ENCODE measurements at regions not wholly inside any gene's neighbourhood (a gene's known extent, or its start where the extent isn't known, plus 50 kb on each side); places are given as distances from the start of the nearest gene placed in this dataset.
"Not testable (repeated sequence)": the region's sequence is repeated elsewhere in the genome, so short reads cannot be mapped to it uniquely, and the experiment has no call there.

- no peak for TF ChIP-seq CTBP1 (IDR thresholded peaks at IDR 0.05; ENCODE audit: borderline replicate concordance)
- TF ChIP-seq L3MBTL2 (conservative IDR thresholded peaks at IDR 0.05), result no peak
- TF ChIP-seq ZNF384 (IDR thresholded peaks at IDR 0.05), result no peak
- no peak for TF ChIP-seq BHLHE40 (IDR thresholded peaks at IDR 0.05; ENCODE audit: borderline replicate concordance)
- TF ChIP-seq SP1 (IDR thresholded peaks at IDR 0.05), result no peak
- TF ChIP-seq ELF4 (IDR thresholded peaks at IDR 0.05), result no peak
- TF ChIP-seq FOXM1 (IDR thresholded peaks at IDR 0.05; ENCODE audit: borderline replicate concordance), result no peak
- TF ChIP-seq ARNT (IDR thresholded peaks at IDR 0.05), result no peak
- no peak for TF ChIP-seq TARDBP (IDR thresholded peaks at IDR 0.05)
- no peak for TF ChIP-seq FOXK2 (IDR thresholded peaks at IDR 0.05)
- ChIA-PET POLR2A (no interaction called here), CTCF (no interaction called here)
- no peak for DNase-seq (ENCODE audit: extremely low spot score)
Measured at GRCh38 chr1:222187566-222188332, 360.2 kb downstream of the HHIPL2 start.

DNA sequence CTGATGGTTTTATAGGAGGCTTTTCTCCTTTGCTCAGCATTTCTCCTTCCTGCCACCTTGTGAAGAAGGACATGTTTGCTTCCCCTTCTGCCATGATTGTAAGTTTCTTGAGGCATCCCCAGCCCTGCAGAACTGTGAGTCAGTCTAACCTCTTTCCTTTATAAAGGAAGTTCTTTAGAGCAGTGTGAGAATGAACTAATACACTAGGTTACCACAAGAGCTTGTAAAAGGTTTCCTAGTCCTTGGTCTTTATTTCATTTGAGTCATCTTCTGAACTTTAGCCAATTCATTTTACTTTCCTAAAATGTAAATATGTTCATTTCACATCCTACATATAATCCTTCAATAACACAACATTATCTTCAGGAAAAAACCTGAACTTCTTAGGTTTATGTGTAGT, 365.3 kb downstream of the HHIPL2 start:
- no peak for DNase-seq (ENCODE audit: extremely low spot score)
- CTCF ChIA-PET, result no interaction called here
- TF ChIP-seq ARNT (IDR thresholded peaks at IDR 0.05), result no peak
- TF ChIP-seq FOXM1 (IDR thresholded peaks at IDR 0.05; ENCODE audit: borderline replicate concordance), result no peak
- no peak for TF ChIP-seq FOXK2 (IDR thresholded peaks at IDR 0.05)
- TF ChIP-seq, protein P1, sequence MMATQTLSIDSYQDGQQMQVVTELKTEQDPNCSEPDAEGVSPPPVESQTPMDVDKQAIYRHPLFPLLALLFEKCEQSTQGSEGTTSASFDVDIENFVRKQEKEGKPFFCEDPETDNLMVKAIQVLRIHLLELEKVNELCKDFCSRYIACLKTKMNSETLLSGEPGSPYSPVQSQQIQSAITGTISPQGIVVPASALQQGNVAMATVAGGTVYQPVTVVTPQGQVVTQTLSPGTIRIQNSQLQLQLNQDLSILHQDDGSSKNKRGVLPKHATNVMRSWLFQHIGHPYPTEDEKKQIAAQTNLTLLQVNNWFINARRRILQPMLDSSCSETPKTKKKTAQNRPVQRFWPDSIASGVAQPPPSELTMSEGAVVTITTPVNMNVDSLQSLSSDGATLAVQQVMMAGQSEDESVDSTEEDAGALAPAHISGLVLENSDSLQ (IDR thresholded peaks at IDR 0.05), result no peak
- TF ChIP-seq ELF4 (IDR thresholded peaks at IDR 0.05), result no peak
- no peak for TF ChIP-seq SP1 (IDR thresholded peaks at IDR 0.05)
- TF ChIP-seq TARDBP (IDR thresholded peaks at IDR 0.05), result no peak
- no peak for TF ChIP-seq CTBP1 (IDR thresholded peaks at IDR 0.05; ENCODE audit: borderline replicate concordance)
- TF ChIP-seq SUZ12 (IDR thresholded peaks at IDR 0.05), result no peak
- TF ChIP-seq BHLHE40 (IDR thresholded peaks at IDR 0.05; ENCODE audit: borderline replicate concordance), result no peak
- TF ChIP-seq FOXA1 (IDR thresholded peaks at IDR 0.05), result no peak
- no peak for TF ChIP-seq NFRKB (IDR thresholded peaks at IDR 0.05)
- no peak for TF ChIP-seq HDGF (IDR thresholded peaks at IDR 0.05; ENCODE audit: borderline replicate concordance)
- no peak for TF ChIP-seq ZNF384 (IDR thresholded peaks at IDR 0.05)
- no peak for TF ChIP-seq L3MBTL2 (conservative IDR thresholded peaks at IDR 0.05)
- POLR2A ChIA-PET, result no interaction called here

- POLR2A ChIA-PET, result no interaction called here
- DNase-seq (ENCODE audit: extremely low spot score), result no peak
- CTCF ChIA-PET, result no interaction called here
- TF ChIP-seq ARNT (IDR thresholded peaks at IDR 0.05) (no peak), HDGF (IDR thresholded peaks at IDR 0.05; ENCODE audit: borderline replicate concordance) (no peak), BHLHE40 (IDR thresholded peaks at IDR 0.05; ENCODE audit: borderline replicate concordance) (no peak), L3MBTL2 (conservative IDR thresholded peaks at IDR 0.05) (no peak), ZNF384 (IDR thresholded peaks at IDR 0.05) (no peak), LEF1 (IDR thresholded peaks at IDR 0.05; ENCODE audit: borderline replicate concordance) (no peak), FOXM1 (IDR thresholded peaks at IDR 0.05; ENCODE audit: borderline replicate concordance) (no peak)
Measured at GRCh38 chr1:222181191-222181590, 366.7 kb downstream of the HHIPL2 start.

GRCh38 chr1:222177496-222177895, 370.4 kb downstream of the HHIPL2 start:
- DNase-seq (ENCODE audit: extremely low spot score); POLR2A ChIA-PET; CTCF ChIA-PET: not testable (repeated sequence)

DNA sequence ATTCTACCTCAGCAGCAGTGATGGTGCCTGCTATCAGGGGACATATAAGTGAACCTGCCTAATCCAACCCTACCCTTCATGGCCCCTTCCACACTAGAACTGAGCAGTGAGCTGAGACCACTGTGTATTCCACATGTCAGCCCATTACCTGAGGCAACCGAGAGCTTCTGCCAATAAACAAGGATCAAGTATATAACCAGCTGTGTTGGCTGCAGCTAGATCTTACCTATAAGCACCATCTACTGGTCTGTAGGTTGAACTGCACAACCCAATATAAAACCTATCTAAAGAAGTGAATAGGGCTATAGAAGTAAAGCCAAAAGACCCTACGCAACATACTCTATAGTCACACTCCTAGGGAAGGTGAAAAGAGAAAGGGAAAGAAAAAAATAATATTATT, 376.9 kb downstream of the HHIPL2 start:
- TF ChIP-seq L3MBTL2 (conservative IDR thresholded peaks at IDR 0.05) (no peak), FOXM1 (IDR thresholded peaks at IDR 0.05; ENCODE audit: borderline replicate concordance) (no peak), ZNF384 (IDR thresholded peaks at IDR 0.05) (no peak), HDGF (IDR thresholded peaks at IDR 0.05; ENCODE audit: borderline replicate concordance) (no peak), SUZ12 (IDR thresholded peaks at IDR 0.05) (no peak), FOXA1 (IDR thresholded peaks at IDR 0.05) (no peak), ELF4 (IDR thresholded peaks at IDR 0.05) (no peak), CTBP1 (IDR thresholded peaks at IDR 0.05; ENCODE audit: borderline replicate concordance) (no peak), NFRKB (IDR thresholded peaks at IDR 0.05) (no peak), BHLHE40 (IDR thresholded peaks at IDR 0.05; ENCODE audit: borderline replicate concordance) (no peak), LEF1 (IDR thresholded peaks at IDR 0.05; ENCODE audit: borderline replicate concordance) (no peak), TARDBP (IDR thresholded peaks at IDR 0.05) (no peak), SP1 (IDR thresholded peaks at IDR 0.05) (no peak)
- DNase-seq (ENCODE audit: extremely low spot score), result peak; percentile 25
- CTCF ChIA-PET, result interaction anchor here (0.5 to 1.5 kb wide), 3 partner anchors 8 to 284 kb away, joined by 3 to 5 read pairs (median 3); no protein-coding TSS in a partner anchor
- POLR2A ChIA-PET, result no interaction called here

DNA sequence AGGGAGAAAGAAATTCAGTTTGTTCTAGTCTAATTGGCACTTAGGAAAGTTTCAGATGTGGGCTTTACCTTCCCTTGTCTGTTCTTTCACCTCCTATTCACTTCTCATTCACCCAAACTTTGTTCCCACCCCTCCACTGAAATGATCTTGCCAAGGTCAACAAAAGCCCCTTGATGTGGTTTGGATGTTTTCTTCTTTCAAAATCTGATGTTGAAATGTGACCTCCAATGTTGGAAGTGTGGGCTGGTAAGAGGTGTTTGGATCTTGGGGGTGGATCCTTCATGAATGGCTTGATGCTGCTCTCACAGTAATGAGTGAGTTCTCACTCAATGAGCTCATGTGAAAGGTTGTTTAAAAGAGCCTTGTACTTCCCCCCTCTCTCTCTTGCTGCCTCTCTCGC, 379.3 kb downstream of the HHIPL2 start:
- TF ChIP-seq NFRKB (IDR thresholded peaks at IDR 0.05) (no peak), FOXA1 (IDR thresholded peaks at IDR 0.05) (no peak), TARDBP (IDR thresholded peaks at IDR 0.05) (no peak), FOXK2 (IDR thresholded peaks at IDR 0.05) (no peak), SP1 (IDR thresholded peaks at IDR 0.05) (no peak), ELF4 (IDR thresholded peaks at IDR 0.05) (no peak), CTBP1 (IDR thresholded peaks at IDR 0.05; ENCODE audit: borderline replicate concordance) (no peak), LEF1 (IDR thresholded peaks at IDR 0.05; ENCODE audit: borderline replicate concordance) (no peak), ZNF384 (IDR thresholded peaks at IDR 0.05) (no peak), HDGF (IDR thresholded peaks at IDR 0.05; ENCODE audit: borderline replicate concordance) (no peak), SUZ12 (IDR thresholded peaks at IDR 0.05) (no peak), BHLHE40 (IDR thresholded peaks at IDR 0.05; ENCODE audit: borderline replicate concordance) (no peak), FOXM1 (IDR thresholded peaks at IDR 0.05; ENCODE audit: borderline replicate concordance) (no peak), ARNT (IDR thresholded peaks at IDR 0.05) (no peak), L3MBTL2 (conservative IDR thresholded peaks at IDR 0.05) (no peak)
- TF ChIP-seq, protein P1 (IDR thresholded peaks at IDR 0.05), result no peak
- no peak for DNase-seq (ENCODE audit: extremely low spot score)
- ChIA-PET POLR2A (no interaction called here), CTCF (no interaction called here)
